Lower leg skin (tissue), 4 donors: ENCODE measurements at regions not wholly inside any gene's neighbourhood (a gene's known extent, or its start where the extent isn't known, plus 50 kb on each side); places are given as distances from the start of the nearest gene placed in this dataset.

ENCODE experiments used
- DNase-seq, 2 donors: peaks; one replicate each; pipeline ENCODE4 v3.0.0-alpha.2; 2019; ENCODE audit warnings: low spot score in 2 of 2
- H3K4me3 ChIP-seq: fragments of 200-600 bp; sonication (generic); 2 replicates; pipeline ENCODE4 v1.5.1; 2017; ENCODE audit warnings: mild to moderate bottlenecking, low read depth; ENCODE audit not compliant: poor library complexity, severe bottlenecking
- POLR2A ChIP-seq, 2 donors: fragments of 450-650 bp; IDR thresholded peaks; one replicate each; pipeline ENCODE4 v1.6.1; 2016 to 2017; ENCODE audit warnings: antibody characterized with exemption in 2 of 2, mild to moderate bottlenecking in 1 of 2, moderate library complexity in 1 of 2
- WGBS, 2 donors: methylation state at CpG; one replicate each; pipeline ENCODE4 v1.1.5; 2018; 5-methylcytosine and 5-hydroxymethylcytosine counted together
- intact Hi-C: fragments of 100-400 bp; cut with DNase I; formaldehyde crosslinking; loops from one replicate; pipeline ENCODE4 v1.15.0; 2023; ENCODE audit warnings: low total_unique reads
- TF ChIP-seq, protein P1 (sequence below), 3 donors: fragments of 450-650 bp; IDR thresholded peaks; one replicate each; pipeline ENCODE4 v1.5.1; 2016; ENCODE audit warnings: antibody characterized with exemption in 3 of 3, mild to moderate bottlenecking in 3 of 3, moderate library complexity in 2 of 3

DNA sequence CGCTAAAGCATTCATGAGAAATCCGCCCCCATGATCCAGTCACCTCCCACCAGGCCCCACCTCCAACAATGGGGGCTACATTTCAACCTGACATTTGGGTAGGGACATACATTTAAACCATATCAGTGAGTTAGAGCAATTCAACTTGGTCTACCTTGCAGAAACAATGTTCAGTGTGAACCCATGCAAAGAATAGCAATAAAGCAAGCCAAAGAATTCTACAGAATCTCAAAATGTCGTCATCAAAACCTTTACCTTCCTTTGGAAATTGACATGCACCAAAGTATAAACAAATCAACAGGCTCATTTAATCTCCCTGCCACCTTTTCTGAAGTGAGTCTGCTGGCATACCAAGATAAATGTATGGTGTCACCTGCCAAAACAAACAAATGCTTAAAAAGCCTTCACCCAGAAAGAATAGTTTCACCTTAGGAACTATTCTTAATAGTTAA lies 68.8 kb upstream of the ABLIM1 start:
- DNase-seq = no peak
- TF ChIP-seq, protein P1, sequence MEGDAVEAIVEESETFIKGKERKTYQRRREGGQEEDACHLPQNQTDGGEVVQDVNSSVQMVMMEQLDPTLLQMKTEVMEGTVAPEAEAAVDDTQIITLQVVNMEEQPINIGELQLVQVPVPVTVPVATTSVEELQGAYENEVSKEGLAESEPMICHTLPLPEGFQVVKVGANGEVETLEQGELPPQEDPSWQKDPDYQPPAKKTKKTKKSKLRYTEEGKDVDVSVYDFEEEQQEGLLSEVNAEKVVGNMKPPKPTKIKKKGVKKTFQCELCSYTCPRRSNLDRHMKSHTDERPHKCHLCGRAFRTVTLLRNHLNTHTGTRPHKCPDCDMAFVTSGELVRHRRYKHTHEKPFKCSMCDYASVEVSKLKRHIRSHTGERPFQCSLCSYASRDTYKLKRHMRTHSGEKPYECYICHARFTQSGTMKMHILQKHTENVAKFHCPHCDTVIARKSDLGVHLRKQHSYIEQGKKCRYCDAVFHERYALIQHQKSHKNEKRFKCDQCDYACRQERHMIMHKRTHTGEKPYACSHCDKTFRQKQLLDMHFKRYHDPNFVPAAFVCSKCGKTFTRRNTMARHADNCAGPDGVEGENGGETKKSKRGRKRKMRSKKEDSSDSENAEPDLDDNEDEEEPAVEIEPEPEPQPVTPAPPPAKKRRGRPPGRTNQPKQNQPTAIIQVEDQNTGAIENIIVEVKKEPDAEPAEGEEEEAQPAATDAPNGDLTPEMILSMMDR (IDR thresholded peaks at IDR 0.05) = no peak
- no peak for TF ChIP-seq POLR2A (IDR thresholded peaks at IDR 0.05)
- intact Hi-C loops = no loop called here
- 80 to 84% methylated on average over 3 of the region's 3 CpGs for WGBS, 2 donors
- no peak overlapping the region for H3K4me3 ChIP-seq

DNA sequence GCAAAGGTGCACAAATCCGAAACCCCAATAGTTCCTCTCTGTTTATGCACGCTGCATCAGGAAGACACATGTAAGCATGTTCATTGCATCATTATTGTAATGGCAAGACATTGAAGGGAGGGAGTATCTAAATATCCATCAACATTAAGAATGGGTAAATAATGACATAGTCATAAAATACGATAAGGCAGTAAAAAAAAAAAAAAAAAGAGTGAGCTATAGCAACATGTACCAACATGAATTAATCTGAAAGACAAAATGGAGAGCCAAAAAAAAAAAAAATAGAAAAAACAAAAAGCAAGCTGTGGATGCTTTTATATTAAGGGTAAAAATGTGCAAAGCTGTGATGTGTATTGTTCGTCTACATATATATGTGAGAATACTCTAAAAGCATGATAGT lies 70.2 kb upstream of the ABLIM1 start:
- TF ChIP-seq POLR2A (IDR thresholded peaks at IDR 0.05) = no peak
- TF ChIP-seq, protein P1 (IDR thresholded peaks at IDR 0.05) = no peak
- intact Hi-C loops = no loop called here
- no peak for DNase-seq
- H3K4me3 ChIP-seq = no peak overlapping the region
- WGBS, 2 donors = 80 to 82% methylated on average over 4 of the region's 4 CpGs

DNA sequence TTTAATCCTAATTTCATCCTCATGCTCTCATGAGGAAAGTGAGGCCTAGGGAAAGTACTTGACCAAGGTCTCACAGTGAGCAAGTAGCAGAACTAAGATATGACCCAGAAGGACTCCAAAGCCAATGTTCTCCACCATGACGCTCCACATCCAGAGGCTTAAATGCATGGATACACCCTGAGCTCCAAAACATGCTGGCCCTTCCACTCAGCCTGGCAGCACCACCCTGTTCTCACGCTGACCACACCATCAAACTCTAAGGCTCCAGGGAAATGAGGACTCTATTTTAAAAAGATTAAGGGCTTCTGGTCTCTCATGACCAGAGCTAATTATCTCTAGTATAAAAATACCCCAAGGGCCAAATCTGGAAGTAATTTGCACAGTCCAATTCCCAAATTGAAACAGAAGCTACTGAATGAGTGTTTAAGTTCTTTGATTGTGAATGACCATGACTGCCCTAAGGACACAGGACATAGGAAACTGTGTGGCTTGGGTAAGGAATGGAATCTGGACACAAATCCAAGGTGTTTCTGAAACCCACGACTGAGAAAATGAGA lies 71.1 kb upstream of the ABLIM1 start:
- WGBS, 2 donors = 66 to 74% methylated on average over 3 of the region's 3 CpGs
- no peak overlapping the region for H3K4me3 ChIP-seq
- TF ChIP-seq, protein P1 (IDR thresholded peaks at IDR 0.05) = no peak
- TF ChIP-seq POLR2A (IDR thresholded peaks at IDR 0.05) = no peak
- intact Hi-C loops = no loop called here
- DNase-seq = no peak

DNA sequence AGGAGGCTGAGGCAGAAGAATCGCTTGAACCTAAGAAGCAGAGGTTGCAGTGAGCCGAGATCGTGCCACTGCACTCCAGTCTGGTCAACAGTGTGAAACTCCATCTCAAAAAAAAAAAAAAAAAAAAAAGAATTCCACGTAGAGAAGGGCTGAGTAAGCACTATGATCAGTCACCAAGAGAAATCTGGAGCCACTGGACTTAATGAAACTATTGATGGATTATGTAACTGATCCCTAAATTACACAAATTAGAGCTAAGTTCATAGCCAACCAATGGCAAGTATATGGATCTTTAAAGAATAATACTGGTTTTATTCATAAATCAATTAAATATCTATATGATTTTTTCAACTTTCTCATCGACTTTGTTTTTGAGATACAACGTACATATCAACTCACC lies 72.2 kb upstream of the ABLIM1 start:
- no peak overlapping the region for H3K4me3 ChIP-seq
- no peak for TF ChIP-seq POLR2A (IDR thresholded peaks at IDR 0.05)
- no peak for DNase-seq
- intact Hi-C loops = no loop called here
- WGBS, 2 donors = 92 to 98% methylated on average over 6 of the region's 6 CpGs

DNA sequence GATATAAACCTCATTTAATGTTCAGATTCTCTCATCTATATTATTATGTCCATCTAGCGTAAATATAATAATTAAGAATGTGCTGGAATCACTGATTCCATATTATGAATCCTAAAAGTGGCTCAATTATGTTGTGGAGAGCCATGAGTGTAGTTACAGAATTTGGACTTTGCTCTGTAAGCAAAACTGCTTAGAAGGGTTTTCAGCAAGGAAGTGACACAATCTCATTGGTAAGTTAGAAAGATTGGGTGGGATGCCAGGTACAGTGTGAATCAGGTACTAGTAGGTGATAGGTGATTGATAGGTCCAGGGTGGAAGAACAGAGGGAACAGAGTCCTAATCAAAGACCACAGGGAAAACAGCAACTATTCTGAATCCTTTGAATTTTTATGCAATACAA lies 74.9 kb upstream of the ABLIM1 start:
- intact Hi-C loops = no loop called here
- 93 to 98% methylated on average over 1 of the region's 1 CpG for WGBS, 2 donors
- DNase-seq = no peak
- no peak overlapping the region for H3K4me3 ChIP-seq
- TF ChIP-seq, protein P1 (IDR thresholded peaks at IDR 0.05) = no peak
- TF ChIP-seq POLR2A (IDR thresholded peaks at IDR 0.05) = no peak

DNA sequence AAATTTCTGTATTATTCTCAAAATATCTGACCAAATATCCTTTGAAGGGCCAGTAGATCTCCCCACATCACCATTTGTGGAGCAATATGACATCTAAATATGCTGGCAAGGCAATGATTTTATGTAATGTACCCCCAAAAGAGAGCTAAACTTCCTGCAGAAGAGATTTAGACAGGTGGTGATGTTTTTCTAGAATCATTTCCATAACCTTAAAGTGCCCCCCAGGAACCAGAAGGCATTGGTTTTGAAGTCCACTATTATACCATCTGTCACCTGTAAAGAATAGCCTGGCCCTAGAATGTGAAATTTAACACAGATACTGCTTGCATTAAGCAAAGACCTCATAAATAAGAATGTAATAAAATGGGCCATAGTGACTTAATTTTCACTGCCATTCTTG lies 77.9 kb upstream of the ABLIM1 start:
- no peak for DNase-seq
- intact Hi-C loops = no loop called here
- TF ChIP-seq, protein P1 (IDR thresholded peaks at IDR 0.05) = no peak
- no peak for TF ChIP-seq POLR2A (IDR thresholded peaks at IDR 0.05)
- no peak overlapping the region for H3K4me3 ChIP-seq
